Vagina (tissue), 2 donors: ENCODE measurements at regions not wholly inside any gene's neighbourhood (a gene's known extent, or its start where the extent isn't known, plus 50 kb on each side); places are given as distances from the start of the nearest gene placed in this dataset.

Source experiments
- DNase-seq, 2 donors: peaks; one replicate each; pipeline ENCODE4 v3.0.0-alpha.2; 2017; ENCODE audit errors: extremely low spot score in 2 of 2
- H3K27ac ChIP-seq: fragments of 200-600 bp; sonication (generic); one replicate; pipeline ENCODE4 v1.5.1; 2019
- H3K27me3 ChIP-seq: fragments of 200-600 bp; sonication (generic); one replicate; pipeline ENCODE4 v1.5.1; 2019
- H3K36me3 ChIP-seq, 2 donors: fragments of 200-600 bp; sonication (generic); one replicate each; pipeline ENCODE4 v1.5.1; 2017 to 2019
- H3K4me1 ChIP-seq: fragments of 200-600 bp; sonication (generic); one replicate; pipeline ENCODE4 v1.5.1; 2019
- H3K4me3 ChIP-seq, 2 donors: fragments of 200-600 bp; sonication (generic); 1 replicate in 1 of 2; 2 replicates in 1 of 2; pipeline ENCODE4 v1.5.1; 2016 to 2019
- H3K9me3 ChIP-seq: fragments of 200-600 bp; sonication (generic); one replicate; pipeline ENCODE4 v1.5.1; 2019
- POLR2A ChIP-seq, 2 donors: fragments of 450-650 bp; IDR thresholded peaks; one replicate each; pipeline ENCODE4 v1.6.1; 2017; ENCODE audit warnings: antibody characterized with exemption in 2 of 2, mild to moderate bottlenecking in 2 of 2, moderate library complexity in 2 of 2
- POLR2AphosphoS5 ChIP-seq, 2 donors: sonication (generic); formaldehyde crosslinking; IDR thresholded peaks; one replicate each; pipeline ENCODE4 v1.9.0; 2017; ENCODE audit warnings: antibody characterized with exemption in 2 of 2, mild to moderate bottlenecking in 2 of 2, low read depth in 1 of 2; ENCODE audit not compliant: insufficient read depth in 1 of 2
- intact Hi-C: fragments of 100-400 bp; cut with DNase I; formaldehyde crosslinking; loops from one replicate; pipeline ENCODE4 v1.15.1; 2023
- TF ChIP-seq, protein P1 (sequence below), 3 experiments: fragments of 450-650 bp in 2 of 3; fragments of 200-600 bp in 1 of 3; sonication (generic) in 1 of 3; IDR thresholded peaks; one replicate each; pipeline ENCODE4 v1.5.1; 2017 to 2019; ENCODE audit warnings: antibody characterized with exemption in 3 of 3, mild to moderate bottlenecking in 2 of 3, moderate library complexity in 2 of 3

DNA sequence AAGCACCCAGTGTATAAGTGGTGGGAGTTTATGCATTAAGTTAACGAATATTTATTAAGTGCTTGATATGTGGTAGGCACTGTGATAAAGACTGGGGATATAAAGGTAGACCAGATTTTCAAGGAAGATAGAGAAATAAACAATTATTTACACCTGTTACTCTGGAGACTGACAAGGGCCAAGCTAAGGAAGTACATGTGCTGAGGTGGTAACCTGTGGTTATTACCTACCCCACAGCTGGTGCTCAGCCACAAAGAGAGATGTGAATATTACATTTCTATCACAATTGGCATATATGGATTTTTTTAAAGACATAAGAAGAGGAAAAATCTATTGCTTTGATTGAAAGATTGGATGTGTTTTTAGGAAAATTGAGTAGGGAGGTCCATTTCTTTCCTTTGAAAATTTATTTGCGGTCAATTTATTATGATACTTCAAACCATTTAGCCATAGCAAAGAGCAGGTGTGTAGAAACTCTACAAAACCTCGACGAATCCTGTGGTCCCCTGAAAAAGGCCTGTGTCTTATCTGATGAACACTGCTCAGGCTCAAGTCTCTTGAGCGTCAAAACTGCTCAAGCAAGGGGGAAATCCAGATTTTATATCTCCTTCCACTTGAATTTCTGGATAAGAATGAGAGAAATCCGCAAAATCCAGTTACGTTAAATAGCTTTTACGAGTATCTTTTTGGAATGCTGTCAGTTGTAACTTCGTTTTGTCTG, 217.7 kb upstream of the HAND2 start:
- no peak for DNase-seq
- Histone ChIP-seq H3K36me3 (no peaks in the 10 kb centered on the region), H3K4me1 (no peaks in the 10 kb centered on the region), H3K4me3 (no peak overlapping the region), H3K27ac (no peak overlapping the region), H3K27me3 (no peaks in the 10 kb centered on the region), H3K9me3 (no peaks in the 10 kb centered on the region)
- TF ChIP-seq, protein P1, sequence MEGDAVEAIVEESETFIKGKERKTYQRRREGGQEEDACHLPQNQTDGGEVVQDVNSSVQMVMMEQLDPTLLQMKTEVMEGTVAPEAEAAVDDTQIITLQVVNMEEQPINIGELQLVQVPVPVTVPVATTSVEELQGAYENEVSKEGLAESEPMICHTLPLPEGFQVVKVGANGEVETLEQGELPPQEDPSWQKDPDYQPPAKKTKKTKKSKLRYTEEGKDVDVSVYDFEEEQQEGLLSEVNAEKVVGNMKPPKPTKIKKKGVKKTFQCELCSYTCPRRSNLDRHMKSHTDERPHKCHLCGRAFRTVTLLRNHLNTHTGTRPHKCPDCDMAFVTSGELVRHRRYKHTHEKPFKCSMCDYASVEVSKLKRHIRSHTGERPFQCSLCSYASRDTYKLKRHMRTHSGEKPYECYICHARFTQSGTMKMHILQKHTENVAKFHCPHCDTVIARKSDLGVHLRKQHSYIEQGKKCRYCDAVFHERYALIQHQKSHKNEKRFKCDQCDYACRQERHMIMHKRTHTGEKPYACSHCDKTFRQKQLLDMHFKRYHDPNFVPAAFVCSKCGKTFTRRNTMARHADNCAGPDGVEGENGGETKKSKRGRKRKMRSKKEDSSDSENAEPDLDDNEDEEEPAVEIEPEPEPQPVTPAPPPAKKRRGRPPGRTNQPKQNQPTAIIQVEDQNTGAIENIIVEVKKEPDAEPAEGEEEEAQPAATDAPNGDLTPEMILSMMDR (IDR thresholded peaks at IDR 0.05) = no peak
- TF ChIP-seq POLR2AphosphoS5 (IDR thresholded peaks at IDR 0.05; ENCODE audit: insufficient read depth in 1 of 2, low read depth in 1 of 2) = no peak
- intact Hi-C loops = no loop called here

DNA sequence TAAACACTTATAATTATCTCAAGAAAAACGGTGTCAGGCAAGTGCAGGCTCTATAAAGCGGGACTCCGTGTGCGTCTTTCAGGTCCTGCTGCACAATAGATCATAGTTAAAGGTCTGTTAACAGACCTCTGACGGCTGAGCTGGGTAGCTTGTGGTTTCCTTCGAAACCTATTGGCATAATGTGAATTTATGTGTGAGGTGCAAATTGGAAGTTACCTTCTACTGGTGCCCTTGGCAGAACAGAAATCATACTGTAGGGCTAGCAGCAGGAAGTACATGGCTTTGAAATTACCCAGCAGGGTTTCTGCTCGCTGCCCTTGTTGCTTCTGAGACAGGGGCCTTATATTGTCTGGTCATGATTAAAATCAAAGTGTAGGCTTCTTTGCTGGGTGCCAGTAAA, 216.4 kb upstream of the HAND2 start:
- no peak overlapping the region for H3K27ac ChIP-seq
- DNase-seq = no peak
- no peak overlapping the region for H3K4me3 ChIP-seq
- intact Hi-C loops = no loop called here
- TF ChIP-seq POLR2AphosphoS5 (IDR thresholded peaks at IDR 0.05; ENCODE audit: insufficient read depth in 1 of 2, low read depth in 1 of 2) = no peak
- TF ChIP-seq, protein P1 (IDR thresholded peaks at IDR 0.05) = no peak
- no peak for TF ChIP-seq POLR2A (IDR thresholded peaks at IDR 0.05)
- no peaks in the 10 kb centered on the region for H3K9me3 ChIP-seq
- H3K36me3 ChIP-seq = no peaks in the 10 kb centered on the region
- H3K27me3 ChIP-seq = no peaks in the 10 kb centered on the region
- no peaks in the 10 kb centered on the region for H3K4me1 ChIP-seq

DNA sequence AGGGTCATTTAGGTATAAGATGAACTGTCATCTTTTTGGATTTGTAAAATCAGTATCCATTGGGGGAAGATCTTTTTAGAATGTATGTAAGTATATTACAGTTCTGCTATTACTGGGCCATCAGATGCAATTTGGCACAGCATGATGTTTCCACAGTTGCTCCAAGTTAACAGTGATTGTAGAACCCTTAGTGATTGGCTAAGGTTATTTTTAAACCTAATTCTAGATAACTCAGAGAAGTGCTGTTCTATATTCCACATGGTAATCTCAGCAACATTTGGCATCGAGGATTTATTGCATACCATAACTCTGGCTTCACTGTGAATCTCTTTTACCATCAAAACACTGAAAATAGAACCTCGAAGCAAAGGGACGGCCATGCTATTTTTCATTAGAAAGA, 215.7 kb upstream of the HAND2 start:
- H3K9me3 ChIP-seq = no peaks in the 10 kb centered on the region
- DNase-seq = no peak
- H3K36me3 ChIP-seq = no peaks in the 10 kb centered on the region
- no peak overlapping the region for H3K27ac ChIP-seq
- no peaks in the 10 kb centered on the region for H3K27me3 ChIP-seq
- intact Hi-C loops = no loop called here
- no peak overlapping the region for H3K4me3 ChIP-seq
- H3K4me1 ChIP-seq = no peaks in the 10 kb centered on the region
- TF ChIP-seq POLR2AphosphoS5 (IDR thresholded peaks at IDR 0.05; ENCODE audit: insufficient read depth in 1 of 2, low read depth in 1 of 2) (no peak), POLR2A (IDR thresholded peaks at IDR 0.05) (no peak)
- TF ChIP-seq, protein P1 (IDR thresholded peaks at IDR 0.05) = no peak

DNA sequence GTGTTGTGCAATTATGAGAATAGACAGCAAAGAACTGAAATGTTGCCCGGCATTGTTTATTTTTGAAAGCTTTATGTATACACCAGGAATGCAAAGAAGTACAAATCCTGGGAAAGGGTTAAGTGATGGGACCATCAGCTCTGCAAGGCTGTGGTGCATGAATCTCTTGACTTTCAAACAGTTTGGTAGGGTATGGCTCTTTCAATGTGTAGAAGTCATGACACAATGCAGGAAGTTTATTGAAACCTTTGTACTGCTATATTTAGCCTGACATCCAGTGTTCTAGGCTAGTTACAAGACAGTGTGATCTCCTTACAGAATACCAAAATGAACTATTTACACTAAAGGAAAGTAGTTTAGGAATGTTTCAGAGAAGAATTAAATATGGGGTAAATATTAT, 206.8 kb upstream of the HAND2 start:
- no peaks in the 10 kb centered on the region for H3K9me3 ChIP-seq
- intact Hi-C loops = no loop called here
- H3K36me3 ChIP-seq = no peaks in the 10 kb centered on the region
- no peak for DNase-seq
- H3K27me3 ChIP-seq = no peaks in the 10 kb centered on the region
- peaks cover 11% of the 10 kb centered on the region for H3K4me1 ChIP-seq
- H3K4me3 ChIP-seq = no peak overlapping the region
- H3K27ac ChIP-seq = no peak overlapping the region
- TF ChIP-seq POLR2AphosphoS5 (IDR thresholded peaks at IDR 0.05; ENCODE audit: insufficient read depth in 1 of 2, low read depth in 1 of 2) (no peak), POLR2A (IDR thresholded peaks at IDR 0.05) (no peak)
- TF ChIP-seq, protein P1 (IDR thresholded peaks at IDR 0.05) = no peak

DNA sequence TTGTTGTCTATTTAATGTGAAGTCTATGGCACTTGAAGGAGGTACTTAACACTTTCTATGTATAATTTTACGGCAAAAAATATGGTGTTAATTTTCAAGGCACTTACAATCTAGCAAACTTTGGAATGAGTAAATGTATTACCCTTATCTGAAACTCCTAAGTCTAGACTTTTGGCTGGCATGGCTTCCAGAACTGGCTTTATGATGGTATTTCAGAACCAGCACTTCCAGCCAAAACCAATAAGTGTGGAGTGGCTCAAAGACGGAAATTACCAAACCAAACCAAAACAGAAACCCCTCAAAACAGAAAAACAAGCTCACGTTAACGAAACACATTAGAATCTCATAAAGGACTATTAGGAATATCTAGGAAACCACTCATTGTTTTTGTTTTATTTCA, 205.6 kb upstream of the HAND2 start:
- TF ChIP-seq POLR2AphosphoS5 (IDR thresholded peaks at IDR 0.05; ENCODE audit: insufficient read depth in 1 of 2, low read depth in 1 of 2) = no peak
- no peak for TF ChIP-seq POLR2A (IDR thresholded peaks at IDR 0.05)
- TF ChIP-seq, protein P1 (IDR thresholded peaks at IDR 0.05) = no peak
- no peaks in the 10 kb centered on the region for H3K27me3 ChIP-seq
- H3K4me1 ChIP-seq = peaks cover 11% of the 10 kb centered on the region
- no peaks in the 10 kb centered on the region for H3K36me3 ChIP-seq
- H3K9me3 ChIP-seq = no peaks in the 10 kb centered on the region
- no peak overlapping the region for H3K27ac ChIP-seq
- H3K4me3 ChIP-seq = no peak overlapping the region
- intact Hi-C loops = no loop called here
- no peak for DNase-seq
